GM12878 (cell line): ENCODE measurements at regions not wholly inside any gene's neighbourhood (a gene's known extent, or its start where the extent isn't known, plus 50 kb on each side); places are given as distances from the start of the nearest gene placed in this dataset.

Source experiments
- ATAC-seq: fragments of 200-7000 bp; cut with Tn5 transposase; 3 replicates; pipeline ENCODE4 v1.9.1; 2020; ENCODE audit warnings: mild to moderate bottlenecking, moderate library complexity
- BruUV-seq: library from RNA; stranded (reverse); fragments of 400-500 nt; replicated peaks from 2 replicates; lab custom pipeline; 2021; lab: Mats Ljungman, UMichigan
- CTCF ChIA-PET: fragments of 300-600 bp; sonication (Branson Sonifier 250); formaldehyde crosslinking; extraction: SDS; loops from one replicate; lab custom pipeline; 2021; ENCODE audit warnings: inconsistent platforms; lab: Yijun Ruan, JAX
- POLR2A ChIA-PET: fragments of 350-600 bp; formaldehyde crosslinking; extraction: SDS; loops from one replicate; lab custom pipeline; 2021; ENCODE audit warnings: inconsistent platforms; lab: Charles Lee
- RAD21 ChIA-PET: fragments of 300-600 bp; sonication (Branson Sonifier 250); formaldehyde crosslinking; loops from one replicate; lab custom pipeline; 2023; ENCODE audit warnings: antibody characterized with exemption; ENCODE audit not compliant: unreplicated experiment; lab: Charles Lee
- SMC1A ChIA-PET: fragments of 300-600 bp; sonication (Branson Sonifier 250); formaldehyde crosslinking; loops from one replicate; lab custom pipeline; 2023; ENCODE audit not compliant: unreplicated experiment, uncharacterized antibody; lab: Charles Lee
- DNase-seq: peaks from one replicate; pipeline ENCODE4 v3.0.0-alpha.2; 2011; ENCODE audit warnings: low read depth, low spot score
- FAIRE-seq: peaks from 3 replicates; lab custom pipeline; 2011; peaks lifted over from hg19 to GRCh38; lab: Jason Lieb, UNC
- H2AFZ ChIP-seq: 2 replicates; pipeline ENCODE4 v1.6.0; 2011; ENCODE audit warnings: low read depth, low read length, control low read depth; ENCODE audit not compliant: control insufficient read depth
- H3K27ac ChIP-seq: 2 replicates; pipeline ENCODE4 v1.5.1; 2011; ENCODE audit warnings: control low read depth; ENCODE audit not compliant: control insufficient read depth, insufficient read depth
- H3K27me3 ChIP-seq, 2 experiments: replicated peaks in 1 of 2; 2 replicates each; pipeline versions ENCODE4 v1.6.0 to v1.6.1; 2011; ENCODE audit warnings: low read length in 1 of 2; ENCODE audit not compliant: control insufficient read depth in 2 of 2, insufficient read depth in 2 of 2
- H3K36me3 ChIP-seq, 2 experiments: 2 replicates each; pipeline ENCODE4 v1.5.1; 2011; ENCODE audit warnings: low read length in 1 of 2; ENCODE audit not compliant: control insufficient read depth in 2 of 2, insufficient read depth in 2 of 2
- H3K4me1 ChIP-seq: 2 replicates; pipeline ENCODE4 v1.6.1; 2011; ENCODE audit warnings: mild to moderate bottlenecking, low read length, moderate library complexity, mixed read lengths; ENCODE audit not compliant: control insufficient read depth, insufficient read depth
- H3K4me2 ChIP-seq: 2 replicates; pipeline ENCODE4 v1.6.0; 2011; ENCODE audit warnings: control low read depth; ENCODE audit not compliant: control insufficient read depth, insufficient read depth
- H3K4me3 ChIP-seq: fragments of 200-600 bp; sonication (generic); 2 replicates; pipeline ENCODE4 v1.5.1; 2016
- H3K79me2 ChIP-seq: 2 replicates; pipeline ENCODE4 v1.6.0; 2011; ENCODE audit warnings: low read length; ENCODE audit not compliant: control insufficient read depth, insufficient read depth
- H3K9ac ChIP-seq: 2 replicates; pipeline ENCODE4 v1.8.0; 2011; ENCODE audit warnings: low read length, control low read depth, mixed read lengths; ENCODE audit not compliant: control insufficient read depth, insufficient read depth
- H3K9me3 ChIP-seq: replicated peaks from 3 replicates; pipeline ENCODE4 v1.5.1; 2011; ENCODE audit warnings: mild to moderate bottlenecking, low read length; ENCODE audit not compliant: control insufficient read depth, insufficient read depth
- H4K20me1 ChIP-seq: 2 replicates; pipeline ENCODE4 v1.6.0; 2011; ENCODE audit not compliant: control insufficient read depth, insufficient read depth
- BRCA1 ChIP-seq: IDR thresholded peaks from 2 replicates; pipeline ENCODE4 v1.6.1; 2011; ENCODE audit warnings: low read depth, low read length, improper control_type of control experiment
- CHD1 ChIP-seq: IDR thresholded peaks from 2 replicates; pipeline ENCODE4 v1.6.1; 2012; ENCODE audit warnings: low read depth, low read length, improper control_type of control experiment
- HDAC6 ChIP-seq: fragments of 200-600 bp; sonication (generic); IDR thresholded peaks from one replicate; pipeline ENCODE4 v1.8.0; 2017; ENCODE audit warnings: antibody characterized with exemption; ENCODE audit not compliant: unreplicated experiment
- MLLT1 ChIP-seq: fragments of 450-650 bp; IDR thresholded peaks from 2 replicates; pipeline ENCODE4 v1.6.1; 2016; ENCODE audit warnings: mild to moderate bottlenecking
- NRF1 ChIP-seq: conservative IDR thresholded peaks from 2 replicates; pipeline ENCODE4 v1.6.1; 2011; ENCODE audit warnings: mild to moderate bottlenecking, low read depth, low read length, improper control_type of control experiment
- SIX5 ChIP-seq: IDR thresholded peaks from 2 replicates; pipeline ENCODE4 v1.6.1; 2011; ENCODE audit warnings: mild to moderate bottlenecking, low read depth, low read length, moderate library complexity; ENCODE audit not compliant: severe bottlenecking
- SRF ChIP-seq, 2 experiments: IDR thresholded peaks; 2 replicates each; pipeline ENCODE4 v1.6.1; 2011; ENCODE audit warnings: low read depth in 2 of 2, low read length in 2 of 2, mild to moderate bottlenecking in 1 of 2, moderate library complexity in 1 of 2
- WRNIP1 ChIP-seq: IDR thresholded peaks from 2 replicates; pipeline ENCODE4 v1.6.1; 2011; ENCODE audit warnings: low read depth, low read length, improper control_type of control experiment, borderline replicate concordance
- YY1 ChIP-seq: IDR thresholded peaks from 2 replicates; pipeline ENCODE4 v1.6.1; 2011; ENCODE audit warnings: low read depth, mild to moderate bottlenecking, low read length
- ZNF592 ChIP-seq: fragments of 450-650 bp; IDR thresholded peaks from 2 replicates; pipeline ENCODE4 v1.6.1; 2017; ENCODE audit warnings: mild to moderate bottlenecking, moderate library complexity
- in situ Hi-C: fragments of 300-500 bp; cut with MboI; formaldehyde crosslinking; loops from 9 replicates; pipeline ENCODE4 v1.14.3; 2018; ENCODE audit warnings: mixed read lengths
- intact Hi-C: fragments of 100-400 bp; cut with micrococcal nuclease; formaldehyde crosslinking; loops from one replicate; pipeline ENCODE4 v1.14.2; 2022; ENCODE audit not compliant: unreplicated experiment
- TF ChIP-seq, protein P1 (sequence below): fragments of 450-650 bp; IDR thresholded peaks from 2 replicates; pipeline ENCODE4 v1.6.1; 2017; ENCODE audit warnings: mild to moderate bottlenecking, moderate library complexity

GRCh38 chr5:66368811-66369210 is 224.7 kb downstream of the SREK1 start (continued):
- TF ChIP-seq, protein P1, sequence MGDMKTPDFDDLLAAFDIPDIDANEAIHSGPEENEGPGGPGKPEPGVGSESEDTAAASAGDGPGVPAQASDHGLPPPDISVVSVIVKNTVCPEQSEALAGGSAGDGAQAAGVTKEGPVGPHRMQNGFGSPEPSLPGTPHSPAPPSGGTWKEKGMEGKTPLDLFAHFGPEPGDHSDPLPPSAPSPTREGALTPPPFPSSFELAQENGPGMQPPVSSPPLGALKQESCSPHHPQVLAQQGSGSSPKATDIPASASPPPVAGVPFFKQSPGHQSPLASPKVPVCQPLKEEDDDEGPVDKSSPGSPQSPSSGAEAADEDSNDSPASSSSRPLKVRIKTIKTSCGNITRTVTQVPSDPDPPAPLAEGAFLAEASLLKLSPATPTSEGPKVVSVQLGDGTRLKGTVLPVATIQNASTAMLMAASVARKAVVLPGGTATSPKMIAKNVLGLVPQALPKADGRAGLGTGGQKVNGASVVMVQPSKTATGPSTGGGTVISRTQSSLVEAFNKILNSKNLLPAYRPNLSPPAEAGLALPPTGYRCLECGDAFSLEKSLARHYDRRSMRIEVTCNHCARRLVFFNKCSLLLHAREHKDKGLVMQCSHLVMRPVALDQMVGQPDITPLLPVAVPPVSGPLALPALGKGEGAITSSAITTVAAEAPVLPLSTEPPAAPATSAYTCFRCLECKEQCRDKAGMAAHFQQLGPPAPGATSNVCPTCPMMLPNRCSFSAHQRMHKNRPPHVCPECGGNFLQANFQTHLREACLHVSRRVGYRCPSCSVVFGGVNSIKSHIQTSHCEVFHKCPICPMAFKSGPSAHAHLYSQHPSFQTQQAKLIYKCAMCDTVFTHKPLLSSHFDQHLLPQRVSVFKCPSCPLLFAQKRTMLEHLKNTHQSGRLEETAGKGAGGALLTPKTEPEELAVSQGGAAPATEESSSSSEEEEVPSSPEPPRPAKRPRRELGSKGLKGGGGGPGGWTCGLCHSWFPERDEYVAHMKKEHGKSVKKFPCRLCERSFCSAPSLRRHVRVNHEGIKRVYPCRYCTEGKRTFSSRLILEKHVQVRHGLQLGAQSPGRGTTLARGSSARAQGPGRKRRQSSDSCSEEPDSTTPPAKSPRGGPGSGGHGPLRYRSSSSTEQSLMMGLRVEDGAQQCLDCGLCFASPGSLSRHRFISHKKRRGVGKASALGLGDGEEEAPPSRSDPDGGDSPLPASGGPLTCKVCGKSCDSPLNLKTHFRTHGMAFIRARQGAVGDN = no peak
- no peak for TF ChIP-seq YY1

GRCh38 chr5:66377747-66378146 is 218.4 kb upstream of the MAST4 start:
- Histone ChIP-seq H3K4me3 (no peak overlapping the region), H3K27me3 (no peaks in the 10 kb centered on the region), H3K27ac (no peak overlapping the region), H3K36me3 (no peaks in the 10 kb centered on the region), H3K4me2 (no peak overlapping the region), H3K79me2 (no peaks in the 10 kb centered on the region), H3K4me1 (no peaks in the 10 kb centered on the region), H3K9ac (no peak overlapping the region), H4K20me1 (no peaks in the 10 kb centered on the region), H2AFZ (no peak overlapping the region), H3K9me3 (no peaks in the 10 kb centered on the region)
- no TSS peak for BruUV-seq
- in situ Hi-C loops (no loop called here), intact Hi-C loops (no loop called here)
- DNase-seq (no peak), FAIRE-seq (no peak), ATAC-seq (no peak)
- SMC1A ChIA-PET = interaction anchor here (0.9 kb wide), 1 partner anchor 52 kb away, joined by 3 read pairs; no protein-coding TSS in a partner anchor
- TF ChIP-seq CHD1 (no peak), BRCA1 (no peak), HDAC6 (no peak), MLLT1 (no peak), ZNF592 (no peak), WRNIP1 (no peak), SRF (IDR thresholded peaks at IDR 0.05; ENCODE audit: low read depth in 2 of 2, low read length in 2 of 2) (no peak), SIX5 (no peak), NRF1 (no peak)
- POLR2A ChIA-PET = no interaction called here
- CTCF ChIA-PET = no interaction called here
- RAD21 ChIA-PET = no interaction called here
